H1 (cell line): ENCODE measurements at regions not wholly inside any gene's neighbourhood (a gene's known extent, or its start where the extent isn't known, plus 50 kb on each side); places are given as distances from the start of the nearest gene placed in this dataset.

Experiments used
- CTCF ChIA-PET: fragments of 300-600 bp; sonication (Branson Sonifier 250); formaldehyde crosslinking; loops from one replicate; lab custom pipeline; 2021; ENCODE audit not compliant: partially characterized antibody; lab: Charles Lee
- POLR2A ChIA-PET: fragments of 300-600 bp; sonication (Branson Sonifier 250); formaldehyde crosslinking; loops from one replicate; lab custom pipeline; 2021; ENCODE audit warnings: inconsistent platforms; ENCODE audit not compliant: partially characterized antibody; lab: Charles Lee
- DNase-seq, 2 experiments: peaks; one replicate each; pipeline versions ENCODE4 v3.0.0 to v3.0.0-alpha.2; 2010 to 2022; ENCODE audit warnings: low spot score in 2 of 2, low read depth in 1 of 2, mixed read lengths in 1 of 2
- FAIRE-seq: peaks from 2 replicates; lab custom pipeline; 2011; peaks lifted over from hg19 to GRCh38; lab: Jason Lieb, UNC
- H2AFZ ChIP-seq: 2 replicates; pipeline ENCODE4 v1.8.1; 2012; ENCODE audit warnings: low read length, inconsistent platforms
- H2AK5ac ChIP-seq: 2 replicates; pipeline ENCODE4 v1.6.1; 2013; ENCODE audit warnings: low read depth, low read length
- H2BK120ac ChIP-seq: replicated peaks from 2 replicates; pipeline ENCODE3; 2013; ENCODE audit warnings: low read depth, low read length, inconsistent platforms
- H2BK12ac ChIP-seq: 2 replicates; pipeline ENCODE4 v1.6.1; 2013; ENCODE audit warnings: low read depth, low read length
- H2BK15ac ChIP-seq: 2 replicates; pipeline ENCODE4 v1.6.1; 2013; ENCODE audit warnings: low read length
- H2BK20ac ChIP-seq: 2 replicates; pipeline ENCODE4 v1.6.1; 2013; ENCODE audit warnings: low read length
- H2BK5ac ChIP-seq: 2 replicates; pipeline ENCODE4 v1.6.1; 2013; ENCODE audit warnings: low read depth, low read length
- H3K14ac ChIP-seq: 2 replicates; pipeline ENCODE4 v1.6.1; 2013; ENCODE audit warnings: inconsistent platforms; ENCODE audit not compliant: insufficient read length
- H3K18ac ChIP-seq: 2 replicates; pipeline ENCODE4 v1.6.1; 2013; ENCODE audit warnings: low read length; ENCODE audit errors: extremely low read depth
- H3K23ac ChIP-seq: 2 replicates; pipeline ENCODE4 v1.6.1; 2013; ENCODE audit warnings: inconsistent platforms; ENCODE audit not compliant: insufficient read length
- H3K23me2 ChIP-seq: 2 replicates; pipeline ENCODE4 v1.6.1; 2013; ENCODE audit warnings: low read depth, low read length
- H3K27ac ChIP-seq: 2 replicates; pipeline ENCODE4 v1.6.1; 2011; ENCODE audit warnings: low read depth, low read length, inconsistent platforms
- H3K27me3 ChIP-seq, 4 experiments: replicated peaks in 1 of 4; 1 replicate in 1 of 4; 2 replicates in 3 of 4; pipeline versions ENCODE4 v1.6.1 to v1.8.1; 2011 to 2013; ENCODE audit warnings: low read length in 3 of 4, mild to moderate bottlenecking in 3 of 4, inconsistent platforms in 2 of 4, mixed read lengths in 2 of 4, moderate library complexity in 1 of 4; ENCODE audit not compliant: control insufficient read depth in 3 of 4, insufficient read depth in 3 of 4; ENCODE audit errors: extremely low read depth in 1 of 4
- H3K36me3 ChIP-seq, 4 experiments: 2 replicates each; pipeline versions ENCODE4 v1.6.1 to v1.8.1; 2011 to 2013; ENCODE audit warnings: mild to moderate bottlenecking in 4 of 4, low read length in 3 of 4, moderate library complexity in 2 of 4, control low read depth in 1 of 4, inconsistent platforms in 1 of 4; ENCODE audit not compliant: insufficient read depth in 4 of 4, control insufficient read depth in 2 of 4
- H3K4ac ChIP-seq: replicated peaks from 2 replicates; pipeline ENCODE3; 2013; ENCODE audit warnings: low read length, low read depth, mixed read lengths, inconsistent platforms; ENCODE audit not compliant: insufficient read length
- H3K4me1 ChIP-seq, 4 experiments: replicated peaks in 1 of 4; 1 replicate in 1 of 4; 2 replicates in 3 of 4; pipeline versions ENCODE4 v1.6.1 to v1.8.1; 2011 to 2013; ENCODE audit warnings: low read length in 3 of 4, inconsistent platforms in 2 of 4, mixed read lengths in 1 of 4; ENCODE audit not compliant: insufficient read depth in 4 of 4, control insufficient read depth in 3 of 4
- H3K4me2 ChIP-seq, 2 experiments: 2 replicates each; pipeline versions ENCODE4 v1.6.1 to v1.8.1; 2011 to 2013; ENCODE audit warnings: low read depth in 2 of 2, low read length in 2 of 2, control low read depth in 1 of 2, inconsistent platforms in 1 of 2, mild to moderate bottlenecking in 1 of 2; ENCODE audit not compliant: insufficient read depth in 1 of 2
- H3K4me3 ChIP-seq, 4 experiments: fragments of 200-600, 300-600 bp in 1 of 4; sonication (generic), shearing (Covaris generic), sonication (Bioruptor Twin) in 1 of 4; 2 replicates each; pipeline versions ENCODE4 v1.5.1 to v1.8.1; 2011 to 2016; ENCODE audit warnings: low read length in 4 of 4, low read depth in 3 of 4, control low read depth in 2 of 4, inconsistent platforms in 2 of 4, mild to moderate bottlenecking in 2 of 4, mixed read lengths in 1 of 4, moderate library complexity in 1 of 4; ENCODE audit not compliant: insufficient read depth in 2 of 4; ENCODE audit errors: extremely low read depth in 1 of 4
- H3K56ac ChIP-seq: replicated peaks from 2 replicates; pipeline ENCODE3; 2013; ENCODE audit warnings: low read depth, mild to moderate bottlenecking, mixed read lengths, low read length, inconsistent platforms; ENCODE audit not compliant: insufficient read length
- H3K79me1 ChIP-seq: 2 replicates; pipeline ENCODE4 v1.6.1; 2013; ENCODE audit warnings: low read depth, low read length, control low read depth
- H3K79me2 ChIP-seq, 2 experiments: 2 replicates each; pipeline versions ENCODE4 v1.6.1 to v1.8.1; 2012 to 2013; ENCODE audit warnings: low read length in 2 of 2, mild to moderate bottlenecking in 2 of 2, inconsistent platforms in 1 of 2; ENCODE audit not compliant: insufficient read depth in 2 of 2, control insufficient read depth in 1 of 2
- H3K9ac ChIP-seq, 4 experiments: replicated peaks in 1 of 4; 1 replicate in 1 of 4; 2 replicates in 3 of 4; pipeline versions ENCODE4 v1.6.1 to v1.8.1; 2011 to 2013; ENCODE audit warnings: low read depth in 3 of 4, low read length in 3 of 4, control low read depth in 2 of 4, mild to moderate bottlenecking in 2 of 4, moderate library complexity in 2 of 4, inconsistent platforms in 1 of 4; ENCODE audit errors: extremely low read depth in 1 of 4
- H3K9me3 ChIP-seq, 2 experiments: 2 replicates each; pipeline versions ENCODE4 v1.6.1 to v1.8.1; 2012 to 2013; ENCODE audit warnings: mild to moderate bottlenecking in 2 of 2, moderate library complexity in 2 of 2, control low read depth in 1 of 2, inconsistent platforms in 1 of 2, low read depth in 1 of 2, low read length in 1 of 2, mixed read lengths in 1 of 2; ENCODE audit not compliant: insufficient read depth in 2 of 2
- H4K20me1 ChIP-seq, 2 experiments: replicated peaks in 1 of 2; 2 replicates each; pipeline versions ENCODE3 to v1.8.1; 2011 to 2013; ENCODE audit warnings: inconsistent platforms in 2 of 2, low read length in 2 of 2, mild to moderate bottlenecking in 1 of 2; ENCODE audit not compliant: insufficient read depth in 2 of 2, control insufficient read depth in 1 of 2
- H4K5ac ChIP-seq: 2 replicates; pipeline ENCODE4 v1.6.1; 2013; ENCODE audit warnings: low read length, low read depth, mixed read lengths, inconsistent platforms; ENCODE audit not compliant: insufficient read length
- H4K8ac ChIP-seq: 2 replicates; pipeline ENCODE4 v1.8.0; 2013; ENCODE audit warnings: mild to moderate bottlenecking, moderate library complexity, low read length, inconsistent platforms; ENCODE audit not compliant: insufficient read depth; ENCODE audit errors: extremely low read depth
- H4K91ac ChIP-seq: replicated peaks from 2 replicates; pipeline ENCODE3; 2013; ENCODE audit warnings: low read length, mixed read lengths, inconsistent platforms; ENCODE audit not compliant: insufficient read length
- E2F6 ChIP-seq: IDR thresholded peaks from 2 replicates; pipeline ENCODE4 v1.6.1; 2012; ENCODE audit warnings: inconsistent platforms
- JUN ChIP-seq: IDR thresholded peaks from 2 replicates; pipeline ENCODE4 v1.6.1; 2011; ENCODE audit warnings: low read depth, mild to moderate bottlenecking, improper control_type of control experiment, low read length
- POLR2A ChIP-seq, 2 experiments: IDR thresholded peaks; 1 replicate in 1 of 2; 2 replicates in 1 of 2; pipeline ENCODE4 v1.6.1; 2011; ENCODE audit warnings: low read depth in 2 of 2, low read length in 2 of 2, mild to moderate bottlenecking in 2 of 2; ENCODE audit errors: control extremely low read depth in 1 of 2
- RXRA ChIP-seq: IDR thresholded peaks from 2 replicates; pipeline ENCODE4 v1.6.1; 2011; ENCODE audit warnings: low read depth, mild to moderate bottlenecking, low read length, moderate library complexity; ENCODE audit not compliant: insufficient read depth
- TAF7 ChIP-seq: optimal IDR thresholded peaks from 2 replicates; pipeline ENCODE3; 2011; ENCODE audit warnings: low read depth, mild to moderate bottlenecking, inconsistent platforms, low read length, moderate library complexity, borderline replicate concordance
- USF2 ChIP-seq: IDR thresholded peaks from 2 replicates; pipeline ENCODE4 v1.6.1; 2011; ENCODE audit warnings: low read length, improper control_type of control experiment
- WGBS, 2 experiments: shearing (Covaris generic) in 1 of 2; methylation state at CpG; one replicate each; pipeline versions ENCODE4 v1.1.6 to v1.1.7; 2013 to 2015; ENCODE audit warnings: low lambda C conversion rate in 2 of 2, mixed read lengths in 2 of 2, inconsistent platforms in 1 of 2, low coverage in 1 of 2, missing lambda C conversion rate in 1 of 2; ENCODE audit not compliant: insufficient replicate concordance in 2 of 2, insufficient coverage in 1 of 2, insufficient read length in 1 of 2; ENCODE audit errors: extremely low coverage in 1 of 2, missing lambda C conversion rate in 1 of 2; 5-methylcytosine and 5-hydroxymethylcytosine counted together

- Histone ChIP-seq H2BK120ac (no peak overlapping the region), H3K9ac (no peak overlapping the region), H3K23me2 (no peaks in the 10 kb centered on the region), H3K36me3 (no peaks in the 10 kb centered on the region), H3K14ac (no peak overlapping the region), H2AFZ (no peak overlapping the region), H4K5ac (no peak overlapping the region), H4K91ac (no peak overlapping the region), H3K4me1 (no peaks in the 10 kb centered on the region), H3K18ac (no peak overlapping the region), H3K79me1 (no peaks in the 10 kb centered on the region), H3K9me3 (no peaks in the 10 kb centered on the region), H2BK12ac (no peak overlapping the region), H3K56ac (no peak overlapping the region), H3K4me2 (no peak overlapping the region), H4K20me1 (no peaks in the 10 kb centered on the region), H4K8ac (no peak overlapping the region), H3K27ac (no peak overlapping the region), H3K79me2 (no peaks in the 10 kb centered on the region), H3K4ac (no peak overlapping the region), H3K23ac (no peak overlapping the region), H3K4me3 (no peak overlapping the region), H2BK15ac (no peak overlapping the region), H2AK5ac (no peak overlapping the region), H2BK5ac (no peak overlapping the region), H3K27me3 (no peaks in the 10 kb centered on the region), H2BK20ac (no peak overlapping the region)
- ChIA-PET POLR2A (no interaction called here), CTCF (interaction anchor here (0.8 kb wide), 1 partner anchor 27 kb away, joined by 7 read pairs; no protein-coding TSS in a partner anchor)
- DNase-seq (no peak), FAIRE-seq (no peak)
- TF ChIP-seq RXRA (no peak), E2F6 (no peak), JUN (no peak), TAF7 (no peak), USF2 (no peak), POLR2A (IDR thresholded peaks at IDR 0.05; ENCODE audit: control extremely low read depth in 1 of 2, low read depth in 2 of 2, low read length in 2 of 2) (no peak)
- 94% methylated on average over 6 of the region's 6 CpGs; no CpG with 5 or more reads in 1 of the 2 experiments for WGBS, 2 experiments
These were observed 187.2 kb upstream of the CELF2 start for GRCh38 chr10:10830293-10830986.
